ENCODE measurements at regions not wholly inside any gene's neighbourhood (a gene's known extent, or its start where the extent isn't known, plus 50 kb on each side); places are given as distances from the start of the nearest gene placed in this dataset.

- no peak for TF ChIP-seq SIX5 (IDR thresholded peaks at IDR 0.05; ENCODE audit: low read depth, low read length)
- TF ChIP-seq, protein P1, sequence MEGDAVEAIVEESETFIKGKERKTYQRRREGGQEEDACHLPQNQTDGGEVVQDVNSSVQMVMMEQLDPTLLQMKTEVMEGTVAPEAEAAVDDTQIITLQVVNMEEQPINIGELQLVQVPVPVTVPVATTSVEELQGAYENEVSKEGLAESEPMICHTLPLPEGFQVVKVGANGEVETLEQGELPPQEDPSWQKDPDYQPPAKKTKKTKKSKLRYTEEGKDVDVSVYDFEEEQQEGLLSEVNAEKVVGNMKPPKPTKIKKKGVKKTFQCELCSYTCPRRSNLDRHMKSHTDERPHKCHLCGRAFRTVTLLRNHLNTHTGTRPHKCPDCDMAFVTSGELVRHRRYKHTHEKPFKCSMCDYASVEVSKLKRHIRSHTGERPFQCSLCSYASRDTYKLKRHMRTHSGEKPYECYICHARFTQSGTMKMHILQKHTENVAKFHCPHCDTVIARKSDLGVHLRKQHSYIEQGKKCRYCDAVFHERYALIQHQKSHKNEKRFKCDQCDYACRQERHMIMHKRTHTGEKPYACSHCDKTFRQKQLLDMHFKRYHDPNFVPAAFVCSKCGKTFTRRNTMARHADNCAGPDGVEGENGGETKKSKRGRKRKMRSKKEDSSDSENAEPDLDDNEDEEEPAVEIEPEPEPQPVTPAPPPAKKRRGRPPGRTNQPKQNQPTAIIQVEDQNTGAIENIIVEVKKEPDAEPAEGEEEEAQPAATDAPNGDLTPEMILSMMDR (IDR thresholded peaks at IDR 0.05; ENCODE audit: control extremely low read depth in 1 of 3, insufficient read depth in 1 of 3, low read depth in 1 of 3, low read length in 3 of 3) = no peak
- TF ChIP-seq ATF2 (IDR thresholded peaks at IDR 0.05; ENCODE audit: low read length) = no peak
- TF ChIP-seq POLR2AphosphoS5 (IDR thresholded peaks at IDR 0.05; ENCODE audit: low read depth, low read length) = no peak
Measured at GRCh38 chr11:95557376-95557775, 232.2 kb downstream of the FAM76B start.
